Endothelial cell of umbilical vein (primary cell): ENCODE measurements at regions not wholly inside any gene's neighbourhood (a gene's known extent, or its start where the extent isn't known, plus 50 kb on each side); places are given as distances from the start of the nearest gene placed in this dataset.

Experiments
- BruUV-seq: library from RNA; stranded (reverse); fragments of 400-500 nt; replicated peaks from 2 replicates; lab custom pipeline; 2021; lab: Mats Ljungman, UMichigan
- CTCF ChIA-PET: fragments of 300-600, 350-600 bp; sonication (Branson Sonifier 250); formaldehyde crosslinking; loops from one replicate; lab custom pipeline; 2021; ENCODE audit warnings: antibody characterized with exemption, inconsistent platforms; lab: Charles Lee
- POLR2A ChIA-PET: fragments of 300-600, 350-600 bp; sonication (Branson Sonifier 250); formaldehyde crosslinking; loops from one replicate; lab custom pipeline; 2021; ENCODE audit warnings: antibody characterized with exemption, inconsistent platforms; lab: Charles Lee
- DNase-seq: peaks from one replicate; pipeline ENCODE4 v3.0.0-alpha.2; 2011; ENCODE audit warnings: low read depth, low spot score
- FAIRE-seq: peaks from 2 replicates; lab custom pipeline; 2011; peaks lifted over from hg19 to GRCh38; lab: Jason Lieb, UNC
- H2AFZ ChIP-seq: 2 replicates; pipeline ENCODE4 v1.6.0; 2012; ENCODE audit warnings: low read depth, low read length, control low read depth, inconsistent platforms
- H3K27ac ChIP-seq: 2 replicates; pipeline ENCODE4 v1.5.1; 2011; ENCODE audit warnings: low read depth, mild to moderate bottlenecking, control low read depth, low read length, moderate library complexity; ENCODE audit not compliant: insufficient read depth
- H3K27me3 ChIP-seq, 2 experiments: 2 replicates each; pipeline versions ENCODE4 v1.6.0 to v1.6.1; 2011; ENCODE audit warnings: low read length in 2 of 2, mixed read lengths in 1 of 2; ENCODE audit not compliant: control insufficient read depth in 2 of 2, insufficient read depth in 2 of 2
- H3K36me3 ChIP-seq, 2 experiments: 2 replicates in 1 of 2; 3 replicates in 1 of 2; pipeline ENCODE4 v1.5.1; 2011; ENCODE audit warnings: low read length in 2 of 2, mild to moderate bottlenecking in 1 of 2, moderate library complexity in 1 of 2; ENCODE audit not compliant: control insufficient read depth in 2 of 2, insufficient read depth in 2 of 2; ENCODE audit errors: extremely low read depth in 1 of 2
- H3K4me1 ChIP-seq: 3 replicates; pipeline ENCODE4 v1.5.1; 2011; ENCODE audit warnings: mild to moderate bottlenecking, low read length; ENCODE audit not compliant: control insufficient read depth, insufficient read depth; ENCODE audit errors: extremely low read depth
- H3K4me2 ChIP-seq: 2 replicates; pipeline ENCODE4 v1.6.1; 2011; ENCODE audit warnings: low read length, control low read depth, mixed read lengths; ENCODE audit not compliant: insufficient read depth
- H3K4me3 ChIP-seq, 3 experiments: fragments of 200-600 bp in 1 of 3; sonication (generic), shearing (Covaris generic) in 1 of 3; replicated peaks in 1 of 3; 2 replicates each; pipeline ENCODE4 v1.5.1; 2011 to 2016; ENCODE audit warnings: control low read depth in 3 of 3, low read length in 3 of 3, mild to moderate bottlenecking in 2 of 3, inconsistent platforms in 1 of 3, low read depth in 1 of 3, moderate library complexity in 1 of 3; ENCODE audit not compliant: insufficient read depth in 1 of 3
- H3K79me2 ChIP-seq: 2 replicates; pipeline ENCODE4 v1.6.0; 2012; ENCODE audit warnings: low read length, inconsistent platforms; ENCODE audit not compliant: control insufficient read depth, insufficient read depth
- H3K9ac ChIP-seq: replicated peaks from 2 replicates; pipeline ENCODE3; 2011; ENCODE audit warnings: low read length, control low read depth; ENCODE audit not compliant: insufficient read depth; ENCODE audit errors: extremely low read depth
- H3K9me1 ChIP-seq: replicated peaks from 3 replicates; pipeline ENCODE4 v1.6.0; 2011; ENCODE audit warnings: mild to moderate bottlenecking, low read length; ENCODE audit not compliant: control insufficient read depth, insufficient read depth; ENCODE audit errors: extremely low read depth
- H3K9me3 ChIP-seq: replicated peaks from 2 replicates; pipeline ENCODE4 v1.5.1; 2012; ENCODE audit warnings: low read length, inconsistent platforms; ENCODE audit not compliant: control insufficient read depth, insufficient read depth
- H4K20me1 ChIP-seq: replicated peaks from 2 replicates; pipeline ENCODE3; 2011; ENCODE audit warnings: mild to moderate bottlenecking, low read length; ENCODE audit not compliant: control insufficient read depth, insufficient read depth; ENCODE audit errors: extremely low read depth
- EZH2 ChIP-seq: IDR thresholded peaks from 2 replicates; pipeline ENCODE4 v1.6.1; 2012; ENCODE audit warnings: borderline replicate concordance, low read depth, mild to moderate bottlenecking, moderate library complexity, low read length, inconsistent platforms; ENCODE audit not compliant: severe bottlenecking
- FOS ChIP-seq: IDR thresholded peaks from 2 replicates; pipeline ENCODE4 v1.6.1; 2011; ENCODE audit warnings: mild to moderate bottlenecking, low read length, moderate library complexity, borderline replicate concordance; ENCODE audit not compliant: insufficient read depth
- GATA2 ChIP-seq: IDR thresholded peaks from 2 replicates; pipeline ENCODE4 v1.7.0; 2011; ENCODE audit warnings: low read depth, mild to moderate bottlenecking, moderate library complexity, mixed read lengths, low read length; ENCODE audit not compliant: insufficient read length, insufficient read depth
- JUN ChIP-seq: IDR thresholded peaks from 2 replicates; pipeline ENCODE4 v1.6.1; 2011; ENCODE audit warnings: borderline replicate concordance, low read depth; ENCODE audit not compliant: insufficient read length, insufficient read depth
- MYC ChIP-seq: IDR thresholded peaks from one replicate; pipeline ENCODE4 v1.6.1; 2011; ENCODE audit warnings: mild to moderate bottlenecking, low read depth, low read length
- POLR2A ChIP-seq: IDR thresholded peaks from 2 replicates; pipeline ENCODE4 v1.6.1; 2012; ENCODE audit warnings: low read depth, mild to moderate bottlenecking, control low read depth, low read length
- POLR2AphosphoS5 ChIP-seq: IDR thresholded peaks from 2 replicates; pipeline ENCODE4 v1.6.1; 2012; ENCODE audit warnings: low read depth, mild to moderate bottlenecking, control low read depth, low read length, moderate library complexity; ENCODE audit not compliant: insufficient read depth
- dilution Hi-C: fragments of 300-500 bp; cut with MboI; formaldehyde crosslinking; loops from one replicate; pipeline ENCODE4 v1.15.0; 2019; ENCODE audit warnings: low sequenced_read_pairs; ENCODE audit not compliant: extremely low pct_ligation_motif_present
- intact Hi-C: fragments of 100-400 bp; cut with micrococcal nuclease; formaldehyde crosslinking; loops from one replicate; pipeline ENCODE4 v1.10.0; 2022
- TF ChIP-seq, protein P1 (sequence below): IDR thresholded peaks from 2 replicates; pipeline ENCODE4 v1.6.1; 2011; ENCODE audit not compliant: insufficient read depth, insufficient read length
- TF ChIP-seq, protein P2 (sequence below), 2 donors: IDR thresholded peaks; 1 replicate in 1 of 2; 2 replicates in 1 of 2; pipeline ENCODE4 v1.5.1; 2011; ENCODE audit warnings: low read length in 2 of 2, mild to moderate bottlenecking in 2 of 2, moderate library complexity in 2 of 2, control low read depth in 1 of 2, inconsistent platforms in 1 of 2, low read depth in 1 of 2; ENCODE audit not compliant: insufficient read depth in 1 of 2; ENCODE audit errors: extremely low read depth in 1 of 2

DNA sequence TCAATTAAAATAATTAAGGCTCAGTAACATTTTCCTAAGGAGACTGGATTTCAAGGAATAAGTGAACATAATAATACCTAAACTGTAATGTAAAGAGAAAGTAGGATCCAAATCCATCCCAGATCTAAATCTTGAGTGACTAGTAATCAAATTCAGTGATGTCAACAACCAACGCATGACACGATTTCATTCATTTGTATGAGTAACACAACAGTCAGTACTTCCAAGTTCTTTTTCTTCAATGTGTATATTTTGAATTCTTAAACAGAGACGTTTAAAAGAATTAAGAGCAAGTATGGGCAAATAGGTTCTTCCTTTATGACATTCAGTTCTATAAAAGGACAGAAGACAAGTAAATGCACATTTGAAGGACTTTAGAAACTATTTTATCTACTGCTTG lies 104.3 kb upstream of the CNTN1 start:
- no peak for TF ChIP-seq MYC
- no peak for TF ChIP-seq POLR2AphosphoS5
- TF ChIP-seq, protein P1, sequence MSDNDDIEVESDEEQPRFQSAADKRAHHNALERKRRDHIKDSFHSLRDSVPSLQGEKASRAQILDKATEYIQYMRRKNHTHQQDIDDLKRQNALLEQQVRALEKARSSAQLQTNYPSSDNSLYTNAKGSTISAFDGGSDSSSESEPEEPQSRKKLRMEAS, result no peak
- no peak for TF ChIP-seq EZH2
- TF ChIP-seq, protein P2, sequence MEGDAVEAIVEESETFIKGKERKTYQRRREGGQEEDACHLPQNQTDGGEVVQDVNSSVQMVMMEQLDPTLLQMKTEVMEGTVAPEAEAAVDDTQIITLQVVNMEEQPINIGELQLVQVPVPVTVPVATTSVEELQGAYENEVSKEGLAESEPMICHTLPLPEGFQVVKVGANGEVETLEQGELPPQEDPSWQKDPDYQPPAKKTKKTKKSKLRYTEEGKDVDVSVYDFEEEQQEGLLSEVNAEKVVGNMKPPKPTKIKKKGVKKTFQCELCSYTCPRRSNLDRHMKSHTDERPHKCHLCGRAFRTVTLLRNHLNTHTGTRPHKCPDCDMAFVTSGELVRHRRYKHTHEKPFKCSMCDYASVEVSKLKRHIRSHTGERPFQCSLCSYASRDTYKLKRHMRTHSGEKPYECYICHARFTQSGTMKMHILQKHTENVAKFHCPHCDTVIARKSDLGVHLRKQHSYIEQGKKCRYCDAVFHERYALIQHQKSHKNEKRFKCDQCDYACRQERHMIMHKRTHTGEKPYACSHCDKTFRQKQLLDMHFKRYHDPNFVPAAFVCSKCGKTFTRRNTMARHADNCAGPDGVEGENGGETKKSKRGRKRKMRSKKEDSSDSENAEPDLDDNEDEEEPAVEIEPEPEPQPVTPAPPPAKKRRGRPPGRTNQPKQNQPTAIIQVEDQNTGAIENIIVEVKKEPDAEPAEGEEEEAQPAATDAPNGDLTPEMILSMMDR (IDR thresholded peaks at IDR 0.05; ENCODE audit: extremely low read depth in 1 of 2, insufficient read depth in 1 of 2, low read depth in 1 of 2, low read length in 2 of 2), result no peak
- TF ChIP-seq GATA2, result no peak
- TF ChIP-seq POLR2A, result no peak
- no peak for TF ChIP-seq FOS
- TF ChIP-seq JUN, result no peak
- intact Hi-C loops (no loop called here), dilution Hi-C loops (no loop called here)
- H3K36me3 ChIP-seq, result no peaks in the 10 kb centered on the region
- no peak overlapping the region for H3K4me3 ChIP-seq
- no peak overlapping the region for H3K9ac ChIP-seq
- H2AFZ ChIP-seq, result no peak overlapping the region
- no peak overlapping the region for H3K4me2 ChIP-seq
- no peaks in the 10 kb centered on the region for H4K20me1 ChIP-seq
- no peak overlapping the region for H3K27ac ChIP-seq
- no TSS peak for BruUV-seq
- H3K4me1 ChIP-seq, result no peaks in the 10 kb centered on the region
- ChIA-PET POLR2A (no interaction called here), CTCF (no interaction called here)
- H3K9me1 ChIP-seq, result no peaks in the 10 kb centered on the region
- no peak for FAIRE-seq
- no peak for DNase-seq
- H3K79me2 ChIP-seq, result no peaks in the 10 kb centered on the region
- no peaks in the 10 kb centered on the region for H3K9me3 ChIP-seq
- no peaks in the 10 kb centered on the region for H3K27me3 ChIP-seq
